CD4-positive, alpha-beta T cell (primary cell): ENCODE measurements at regions not wholly inside any gene's neighbourhood (a gene's known extent, or its start where the extent isn't known, plus 50 kb on each side); places are given as distances from the start of the nearest gene placed in this dataset.

Experiments
- ATAC-seq: fragments of 200-7000 bp; cut with Tn5 transposase; one replicate; pipeline ENCODE4 v1.10.0; 2022; ENCODE audit warnings: mild to moderate bottlenecking; ENCODE audit not compliant: poor library complexity
- CTCF ChIA-PET: fragments of 350-600 bp; sonication (Branson Sonifier 250); formaldehyde crosslinking; loops from one replicate; lab custom pipeline; 2021; ENCODE audit warnings: antibody characterized with exemption, inconsistent platforms; lab: Charles Lee
- POLR2A ChIA-PET: fragments of 350-600 bp; sonication (Branson Sonifier 250); formaldehyde crosslinking; loops from one replicate; lab custom pipeline; 2021; ENCODE audit warnings: antibody characterized with exemption, inconsistent platforms; lab: Charles Lee
- DNase-seq, 14 experiments: peaks; one replicate each; pipeline ENCODE4 v3.0.0-alpha.2; 2013 to 2020; ENCODE audit warnings: mixed read lengths in 2 of 14
- H3K27ac ChIP-seq, 2 donors: one replicate each; pipeline versions ENCODE4 v1.5.1 to v1.7.0; 2013; ENCODE audit warnings: low read length in 2 of 2, low read depth in 1 of 2, mild to moderate bottlenecking in 1 of 2
- H3K27me3 ChIP-seq, 2 experiments: 1 replicate in 1 of 2; 2 replicates in 1 of 2; pipeline versions ENCODE4 v1.6.1 to v1.7.0; 2013; ENCODE audit warnings: low read length in 2 of 2, control low read depth in 1 of 2, mild to moderate bottlenecking in 1 of 2, moderate library complexity in 1 of 2; ENCODE audit not compliant: insufficient read depth in 2 of 2, control insufficient read depth in 1 of 2
- H3K36me3 ChIP-seq: one replicate; pipeline ENCODE4 v1.6.1; 2013; ENCODE audit warnings: low read length, control low read depth; ENCODE audit not compliant: insufficient read depth
- H3K4me1 ChIP-seq: one replicate; pipeline ENCODE4 v1.6.1; 2013; ENCODE audit warnings: low read length, control low read depth; ENCODE audit not compliant: insufficient read depth
- H3K4me3 ChIP-seq: one replicate; pipeline ENCODE4 v1.5.1; 2013; ENCODE audit warnings: mild to moderate bottlenecking, low read length, moderate library complexity
- H3K9me3 ChIP-seq, 2 experiments: 1 replicate in 1 of 2; 2 replicates in 1 of 2; pipeline versions ENCODE4 v1.6.1 to v1.7.0; 2013; ENCODE audit warnings: low read length in 2 of 2, mild to moderate bottlenecking in 2 of 2, control low read depth in 1 of 2, moderate library complexity in 1 of 2; ENCODE audit not compliant: control insufficient read depth in 1 of 2, insufficient read depth in 1 of 2
- H3K27ac Mint-ChIP-seq: one replicate; pipeline ENCODE4 v1.8.0; 2020; ENCODE audit warnings: mixed read lengths
- H3K27me3 Mint-ChIP-seq: one replicate; pipeline ENCODE4 v1.8.0; 2021; ENCODE audit warnings: mixed read lengths
- H3K36me3 Mint-ChIP-seq: one replicate; pipeline ENCODE4 v1.8.0; 2021; ENCODE audit warnings: low read depth, mixed read lengths
- H3K4me1 Mint-ChIP-seq: one replicate; pipeline ENCODE4 v1.8.0; 2021; ENCODE audit warnings: low read depth, mixed read lengths
- H3K4me3 Mint-ChIP-seq: one replicate; pipeline ENCODE4 v1.8.0; 2020; ENCODE audit warnings: mild to moderate bottlenecking, mixed read lengths
- H3K9me3 Mint-ChIP-seq: one replicate; pipeline ENCODE4 v1.8.0; 2020; ENCODE audit warnings: mixed read lengths
- intact Hi-C, 2 experiments: fragments of 100-400 bp; cut with DNase I in 1 of 2; cut with micrococcal nuclease in 1 of 2; formaldehyde crosslinking; loops; one replicate each; pipeline versions ENCODE4 v1.15.1 to v1.9.0; 2023 to 2025; cut with DNase I, micrococcal nuclease
- TF ChIP-seq, protein P1 (sequence below): fragments of 200-600 bp; IDR thresholded peaks from one replicate; pipeline ENCODE4 v1.8.0; 2022; ENCODE audit warnings: antibody characterized with exemption, mild to moderate bottlenecking

DNA sequence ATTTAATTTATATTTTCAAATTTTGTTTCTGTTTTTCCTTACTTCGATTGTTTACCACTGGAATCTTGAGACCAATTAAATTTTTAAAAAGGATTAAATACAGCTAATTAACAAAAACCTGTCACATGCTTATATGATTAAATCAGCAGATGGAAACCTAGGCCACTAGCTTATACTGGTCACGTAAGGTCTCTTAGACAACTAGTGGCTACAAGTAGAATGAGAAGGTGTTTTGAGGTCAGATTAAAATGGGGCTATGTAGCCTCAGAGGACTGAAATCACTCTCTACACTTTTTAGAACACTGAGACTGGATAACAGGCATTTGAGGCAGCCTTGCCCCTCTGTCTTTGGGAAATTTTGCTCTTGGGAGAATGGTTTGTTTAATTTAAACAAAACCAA, 246.5 kb upstream of the ONECUT1 start:
- H3K4me1 ChIP-seq, result no peaks in the 10 kb centered on the region
- no peak overlapping the region for H3K27ac ChIP-seq
- Mint-ChIP-seq H3K27me3 (peaks cover 7% of the 10 kb centered on the region), H3K4me3 (no peak overlapping the region), H3K9me3 (no peaks in the 10 kb centered on the region), H3K27ac (no peak overlapping the region), H3K36me3 (no peaks in the 10 kb centered on the region), H3K4me1 (no peaks in the 10 kb centered on the region)
- TF ChIP-seq, protein P1, sequence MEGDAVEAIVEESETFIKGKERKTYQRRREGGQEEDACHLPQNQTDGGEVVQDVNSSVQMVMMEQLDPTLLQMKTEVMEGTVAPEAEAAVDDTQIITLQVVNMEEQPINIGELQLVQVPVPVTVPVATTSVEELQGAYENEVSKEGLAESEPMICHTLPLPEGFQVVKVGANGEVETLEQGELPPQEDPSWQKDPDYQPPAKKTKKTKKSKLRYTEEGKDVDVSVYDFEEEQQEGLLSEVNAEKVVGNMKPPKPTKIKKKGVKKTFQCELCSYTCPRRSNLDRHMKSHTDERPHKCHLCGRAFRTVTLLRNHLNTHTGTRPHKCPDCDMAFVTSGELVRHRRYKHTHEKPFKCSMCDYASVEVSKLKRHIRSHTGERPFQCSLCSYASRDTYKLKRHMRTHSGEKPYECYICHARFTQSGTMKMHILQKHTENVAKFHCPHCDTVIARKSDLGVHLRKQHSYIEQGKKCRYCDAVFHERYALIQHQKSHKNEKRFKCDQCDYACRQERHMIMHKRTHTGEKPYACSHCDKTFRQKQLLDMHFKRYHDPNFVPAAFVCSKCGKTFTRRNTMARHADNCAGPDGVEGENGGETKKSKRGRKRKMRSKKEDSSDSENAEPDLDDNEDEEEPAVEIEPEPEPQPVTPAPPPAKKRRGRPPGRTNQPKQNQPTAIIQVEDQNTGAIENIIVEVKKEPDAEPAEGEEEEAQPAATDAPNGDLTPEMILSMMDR, result no peak
- intact Hi-C loops, result no loop called here
- ChIA-PET POLR2A (no interaction called here), CTCF (interaction anchor here (1.0 kb wide), 1 partner anchor 8 kb away, joined by 3 read pairs; no protein-coding TSS in a partner anchor)
- H3K4me3 ChIP-seq, result no peak overlapping the region
- no peaks in the 10 kb centered on the region for H3K36me3 ChIP-seq
- ATAC-seq (no peak), DNase-seq (no peak)
- no peaks in the 10 kb centered on the region for H3K27me3 ChIP-seq
- no peaks in the 10 kb centered on the region for H3K9me3 ChIP-seq

- Histone ChIP-seq H3K4me3 (no peak overlapping the region), H3K27ac (no peak overlapping the region), H3K4me1 (no peaks in the 10 kb centered on the region), H3K36me3 (no peaks in the 10 kb centered on the region), H3K9me3 (no peaks in the 10 kb centered on the region), H3K27me3 (peaks cover 0 to under 1% of the 10 kb centered on the region in 2 experiments)
- H3K36me3 Mint-ChIP-seq, result no peaks in the 10 kb centered on the region
- ChIA-PET CTCF (interaction anchor here (0.7 kb wide), 1 partner anchor 50 kb away, joined by 4 read pairs; no protein-coding TSS in a partner anchor), POLR2A (no interaction called here)
- intact Hi-C loops, result no loop called here
- no peak overlapping the region for H3K4me3 Mint-ChIP-seq
- no peaks in the 10 kb centered on the region for H3K9me3 Mint-ChIP-seq
- no peaks in the 10 kb centered on the region for H3K4me1 Mint-ChIP-seq
- TF ChIP-seq, protein P1, result no peak
- peaks cover 10% of the 10 kb centered on the region for H3K27me3 Mint-ChIP-seq
- DNase-seq (no peak), ATAC-seq (no peak)
- no peak overlapping the region for H3K27ac Mint-ChIP-seq
These were observed 244.7 kb upstream of the ONECUT1 start for GRCh38 chr15:53034767-53035245.

- H3K27ac ChIP-seq, result no peak overlapping the region
- no peaks in the 10 kb centered on the region for H3K36me3 Mint-ChIP-seq
- no peaks in the 10 kb centered on the region for H3K36me3 ChIP-seq
- no peak overlapping the region for H3K27ac Mint-ChIP-seq
- no peaks in the 10 kb centered on the region for H3K4me1 ChIP-seq
- ChIA-PET CTCF (no interaction called here), POLR2A (no interaction called here)
- no peaks in the 10 kb centered on the region for H3K9me3 ChIP-seq
- H3K9me3 Mint-ChIP-seq, result no peaks in the 10 kb centered on the region
- ATAC-seq, result no peak
- no peak overlapping the region for H3K4me3 ChIP-seq
- H3K27me3 ChIP-seq, result peaks cover 0 to 5% of the 10 kb centered on the region in 2 experiments
- TF ChIP-seq, protein P1, result no peak
- no peak for DNase-seq
- H3K4me1 Mint-ChIP-seq, result no peaks in the 10 kb centered on the region
- intact Hi-C loops, result no loop called here
- H3K4me3 Mint-ChIP-seq, result no peak overlapping the region
- H3K27me3 Mint-ChIP-seq, result peaks cover 12% of the 10 kb centered on the region
These were observed 243.6 kb upstream of the ONECUT1 start for GRCh38 chr15:53033709-53034108.
